Hippocampal formation (tissue), 2 donors: ENCODE measurements at regions not wholly inside any gene's neighbourhood (a gene's known extent, or its start where the extent isn't known, plus 50 kb on each side); places are given as distances from the start of the nearest gene placed in this dataset.
"Not testable (repeated sequence)": the region's sequence is repeated elsewhere in the genome, so short reads cannot be mapped to it uniquely, and the experiment has no call there.

Experiments
- DNase-seq, 2 donors: peaks; one replicate each; lab custom pipeline; 2025; lab: John Stamatoyannopoulos, UW

- DNase-seq = no peak
These were observed 97.9 kb upstream of the MSX2 start for GRCh38 chr5:174626369-174626920.

DNA sequence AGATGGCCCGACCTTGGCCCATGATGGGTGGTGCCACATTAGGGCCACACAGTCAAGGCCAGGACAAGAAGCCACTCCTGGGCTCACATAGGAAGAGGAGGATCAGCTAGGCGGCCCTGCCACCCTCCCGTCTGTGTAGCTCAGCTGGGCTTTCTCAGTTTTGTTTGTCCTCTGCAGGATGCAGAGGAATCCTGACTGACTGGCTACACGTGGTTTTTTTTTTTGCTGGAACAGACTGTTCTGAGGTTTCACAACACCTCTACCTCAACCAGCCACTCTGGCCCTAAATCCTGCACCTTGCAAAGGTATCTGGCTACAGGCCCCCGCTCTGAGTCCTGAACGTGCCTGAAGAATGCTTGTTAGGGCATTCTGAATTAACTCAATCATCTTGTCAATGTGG, 88.3 kb upstream of the MSX2 start:
- DNase-seq = no peak

GRCh38 chr5:174642816-174643405, 81.5 kb upstream of the MSX2 start:
- no peak for DNase-seq

DNA sequence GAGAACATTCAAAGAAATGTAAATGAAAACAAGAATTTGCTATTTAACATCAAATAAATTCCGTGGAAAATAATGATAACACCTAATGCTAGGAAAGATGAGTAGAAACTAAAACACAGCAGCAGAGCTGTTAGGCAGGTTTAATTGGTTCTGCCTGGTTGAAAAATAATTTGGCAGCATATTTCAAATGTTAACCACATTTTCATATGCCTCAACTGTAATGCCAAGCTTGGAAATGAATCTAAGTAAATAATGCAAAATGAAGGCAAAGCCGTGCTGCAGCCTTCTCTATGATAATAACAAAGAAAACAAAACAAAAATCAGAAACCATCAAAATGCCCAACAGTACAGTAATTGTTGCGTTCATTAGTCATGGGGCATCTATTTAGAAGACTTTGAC, 79.9 kb upstream of the MSX2 start:
- no peak for DNase-seq

GRCh38 chr5:174644923-174645322, 79.5 kb upstream of the MSX2 start:
- no peak for DNase-seq

GRCh38 chr5:174645677-174646076, 78.7 kb upstream of the MSX2 start:
- DNase-seq = no peak

- DNase-seq = not testable (repeated sequence)
These were observed 75.8 kb upstream of the MSX2 start for GRCh38 chr5:174648618-174649017.

GRCh38 chr5:174649391-174649790, 75.0 kb upstream of the MSX2 start:
- no peak for DNase-seq

GRCh38 chr5:174654442-174654841, 69.9 kb upstream of the MSX2 start:
- no peak for DNase-seq

DNA sequence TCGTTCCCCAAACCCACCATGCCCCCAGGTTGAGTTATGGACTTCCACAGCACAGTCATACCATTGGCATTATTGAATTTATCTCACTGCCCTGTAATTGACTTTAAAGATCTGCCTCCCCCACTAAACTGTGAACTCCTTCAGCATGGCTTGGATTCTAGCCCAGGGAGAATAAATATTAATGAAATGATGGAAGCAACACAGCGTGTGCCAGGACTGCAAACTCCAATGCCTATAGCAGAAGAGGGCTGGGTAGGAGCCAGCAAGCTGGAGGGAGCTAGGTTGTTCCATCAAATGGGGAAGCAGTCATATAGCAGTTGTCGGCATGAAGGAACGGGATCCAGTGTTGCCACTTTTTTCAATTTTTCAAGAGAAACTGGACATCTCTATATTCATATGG, 69.0 kb upstream of the MSX2 start:
- no peak for DNase-seq

DNA sequence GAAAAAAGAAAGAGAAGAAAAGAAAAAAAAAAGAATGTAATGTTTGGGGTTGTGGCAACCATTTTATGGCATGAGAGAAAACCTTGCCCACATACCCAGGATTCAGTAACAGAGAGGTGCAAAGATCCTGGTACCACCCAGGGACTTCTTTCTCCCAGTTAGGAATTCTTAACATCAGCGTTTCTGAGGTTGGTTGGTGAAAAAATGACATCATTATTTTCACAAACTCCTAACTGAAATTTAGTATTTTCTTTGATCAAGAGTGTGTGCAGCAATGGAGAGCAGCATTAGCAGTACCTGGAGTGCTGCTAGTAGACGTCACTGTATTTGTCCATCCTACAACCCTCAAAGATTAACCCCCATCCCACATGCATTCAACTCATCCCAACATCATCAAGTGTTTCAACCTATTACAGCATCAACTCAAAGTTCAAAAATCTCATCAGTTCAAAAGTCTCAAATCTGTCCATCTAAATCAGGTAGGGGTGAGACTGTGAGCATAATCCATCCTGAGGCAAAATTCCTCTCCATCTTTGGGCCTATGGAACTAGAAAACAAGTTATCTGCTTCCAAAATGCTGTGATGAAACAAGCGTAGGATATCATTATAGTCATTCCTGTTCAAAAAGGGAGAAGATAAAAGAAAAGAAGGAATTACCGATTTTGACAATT, 60.1 kb upstream of the MSX2 start:
- DNase-seq = no peak

- DNase-seq = no peak
These were observed 59.0 kb upstream of the MSX2 start for GRCh38 chr5:174665347-174665746.

GRCh38 chr5:174667526-174667925, 56.9 kb upstream of the MSX2 start:
- no peak for DNase-seq

DNA sequence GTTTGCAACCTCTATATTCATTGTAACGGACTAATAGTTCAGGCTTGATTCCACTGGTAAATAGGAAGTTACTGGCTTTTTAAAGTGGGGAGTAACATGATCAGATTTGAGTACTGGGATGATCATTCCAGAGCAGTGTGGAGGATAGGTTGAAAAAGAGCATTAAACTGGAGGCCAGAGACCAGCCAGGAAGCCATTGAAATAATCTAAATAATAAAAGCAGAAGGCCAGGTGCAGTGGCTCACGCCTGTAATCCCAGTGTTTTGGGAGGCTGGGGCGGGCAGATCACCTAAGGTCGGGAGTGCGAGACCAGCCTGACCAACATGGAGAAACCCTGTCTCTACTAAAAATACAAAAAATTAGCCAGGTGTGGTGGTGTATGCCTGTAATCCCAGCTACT, 56.0 kb upstream of the MSX2 start:
- no peak for DNase-seq
